ENCODE measurements at regions not wholly inside any gene's neighbourhood (a gene's known extent, or its start where the extent isn't known, plus 50 kb on each side); places are given as distances from the start of the nearest gene placed in this dataset.

DNA sequence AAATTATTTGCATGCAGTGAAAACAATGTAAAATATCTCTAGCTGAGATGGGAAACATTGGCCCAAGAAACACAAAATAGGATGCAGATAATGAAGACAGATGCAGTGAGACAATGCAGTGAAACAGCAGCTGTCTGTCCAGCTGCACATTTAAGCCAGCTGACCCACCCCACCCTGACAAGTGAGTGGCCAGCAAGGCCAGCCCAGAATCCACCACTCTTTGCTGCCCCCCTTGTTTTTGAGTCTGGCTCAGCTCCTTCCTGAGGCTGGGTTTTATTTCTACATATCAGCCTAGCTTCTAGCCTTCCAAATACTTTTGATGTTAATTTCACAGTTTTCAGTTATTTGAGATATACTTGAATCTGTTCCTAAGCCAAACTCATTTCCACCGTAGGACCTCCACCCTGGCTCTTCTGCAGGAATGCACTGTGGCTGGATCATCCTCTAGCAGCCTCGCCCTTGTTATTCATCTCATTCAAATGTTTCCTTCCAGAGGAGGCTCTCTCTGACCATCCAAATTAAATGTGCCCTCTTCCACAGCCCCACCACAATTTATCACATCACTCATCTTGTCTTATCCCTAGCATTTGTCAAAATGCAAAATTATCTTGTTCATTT, 154.1 kb upstream of the POU2AF2 start:
- H3K4me3 ChIP-seq = no peak overlapping the region

GRCh38 chr11:111089759-111090158, 155.8 kb upstream of the POU2AF2 start:
- Histone ChIP-seq H3K4me3 (no peak overlapping the region), H3K27me3 (no peaks in the 10 kb centered on the region), H3K27ac (no peak overlapping the region), H3K4me1 (no peaks in the 10 kb centered on the region), H3K9me3 (no peaks in the 10 kb centered on the region), H3K36me3 (no peaks in the 10 kb centered on the region)
- TF ChIP-seq CTCF (IDR thresholded peaks at IDR 0.05) (no peak), POLR2A (IDR thresholded peaks at IDR 0.05) (no peak)
- no peak for DNase-seq

More for the DNA sequence above, 154.1 kb upstream of the POU2AF2 start:
- Histone ChIP-seq H3K4me1 (no peaks in the 10 kb centered on the region), H3K9me3 (no peaks in the 10 kb centered on the region), H3K27ac (no peak overlapping the region), H3K36me3 (no peaks in the 10 kb centered on the region), H3K27me3 (no peaks in the 10 kb centered on the region)
- TF ChIP-seq POLR2A (IDR thresholded peaks at IDR 0.05) (no peak), CTCF (IDR thresholded peaks at IDR 0.05) (no peak)
- DNase-seq = no peak

- DNase-seq = no peak
- Histone ChIP-seq H3K9me3 (no peaks in the 10 kb centered on the region), H3K36me3 (no peaks in the 10 kb centered on the region), H3K27ac (no peak overlapping the region), H3K4me1 (no peaks in the 10 kb centered on the region), H3K4me3 (no peak overlapping the region), H3K27me3 (no peaks in the 10 kb centered on the region)
- TF ChIP-seq POLR2A (IDR thresholded peaks at IDR 0.05) = no peak
- no peak for TF ChIP-seq CTCF (IDR thresholded peaks at IDR 0.05)
These were observed 156.6 kb upstream of the POU2AF2 start for GRCh38 chr11:111088847-111089355.

DNA sequence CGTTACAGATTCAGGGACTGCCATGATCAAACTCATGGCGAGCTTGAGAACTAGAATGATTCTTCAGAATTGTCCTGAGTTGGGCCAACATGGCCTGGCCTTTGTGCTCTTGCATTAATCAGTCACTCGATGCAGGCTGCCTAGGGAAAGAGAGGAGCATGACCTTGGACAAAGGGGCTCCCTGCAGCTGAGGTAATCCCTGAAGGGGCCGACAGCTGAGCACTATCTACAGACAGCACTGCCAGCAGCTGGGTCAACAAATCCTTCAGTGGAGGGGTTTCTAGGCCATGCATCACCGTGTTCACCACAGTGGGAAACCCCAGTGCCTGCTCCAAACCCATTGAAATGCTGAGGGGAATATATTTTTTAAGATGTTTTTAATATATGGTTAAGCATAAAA, 159.5 kb upstream of the POU2AF2 start:
- TF ChIP-seq CTCF (IDR thresholded peaks at IDR 0.05) (no peak), POLR2A (IDR thresholded peaks at IDR 0.05) (no peak)
- H3K36me3 ChIP-seq = no peaks in the 10 kb centered on the region
- no peak overlapping the region for H3K27ac ChIP-seq
- H3K4me1 ChIP-seq = no peaks in the 10 kb centered on the region
- H3K9me3 ChIP-seq = no peaks in the 10 kb centered on the region
- H3K27me3 ChIP-seq = no peaks in the 10 kb centered on the region
- H3K4me3 ChIP-seq = no peak overlapping the region
- DNase-seq = no peak

DNA sequence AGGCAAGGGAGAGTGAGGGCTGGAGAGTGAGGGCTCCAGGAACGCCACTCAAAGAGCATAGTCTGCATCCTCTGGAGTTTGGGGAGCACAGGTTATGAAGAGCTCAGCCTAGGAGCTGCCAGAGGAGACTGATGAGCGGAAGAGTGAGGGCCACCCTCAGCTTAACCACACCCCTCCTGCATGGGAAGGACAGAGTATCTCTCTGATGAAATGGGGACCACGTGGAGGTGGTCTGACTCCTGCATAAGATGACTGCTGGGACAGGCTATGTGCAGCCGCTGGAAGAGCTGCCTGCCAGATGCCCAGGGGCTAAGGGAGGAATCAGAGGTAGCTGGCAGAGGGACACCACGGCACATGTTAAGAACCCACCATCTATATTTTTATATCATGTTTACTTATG, 162.9 kb upstream of the POU2AF2 start:
- no peak for DNase-seq
- H3K27me3 ChIP-seq = no peaks in the 10 kb centered on the region
- H3K27ac ChIP-seq = no peak overlapping the region
- H3K36me3 ChIP-seq = no peaks in the 10 kb centered on the region
- no peaks in the 10 kb centered on the region for H3K9me3 ChIP-seq
- no peaks in the 10 kb centered on the region for H3K4me1 ChIP-seq
- no peak overlapping the region for H3K4me3 ChIP-seq
- TF ChIP-seq CTCF (IDR thresholded peaks at IDR 0.05) = no peak
- TF ChIP-seq POLR2A (IDR thresholded peaks at IDR 0.05) = no peak
